ENCODE measurements at regions not wholly inside any gene's neighbourhood (a gene's known extent, or its start where the extent isn't known, plus 50 kb on each side); places are given as distances from the start of the nearest gene placed in this dataset.
"Not testable (repeated sequence)": the region's sequence is repeated elsewhere in the genome, so short reads cannot be mapped to it uniquely, and the experiment has no call there.

GRCh38 chr16:55019419-55020131 is 88.9 kb downstream of the IRX5 start:
- Histone ChIP-seq H3K4me1 (no peaks in the 10 kb centered on the region), H3K4me3 (no peak overlapping the region), H3K27ac (no peak overlapping the region), H3K9me3 (peaks cover 0 to 25% (median 0%) of the 10 kb centered on the region in 3 donors), H3K36me3 (no peaks in the 10 kb centered on the region), H3K27me3 (peaks cover 30% of the 10 kb centered on the region)
- 95 to 99% methylated on average over 9 of the region's 9 CpGs for whole genome bisulfite sequencing, 2 donors (ENCODE audit: low coverage in 1 of 2)
- TF ChIP-seq CTCF (IDR thresholded peaks at IDR 0.05) (no peak), POLR2A (IDR thresholded peaks at IDR 0.05) (no peak), POLR2AphosphoS5 (IDR thresholded peaks at IDR 0.05) (no peak), EP300 (IDR thresholded peaks at IDR 0.05) (no peak)
- ATAC-seq = no peak

GRCh38 chr16:55021595-55022475 is 91.2 kb downstream of the IRX5 start:
- TF ChIP-seq POLR2AphosphoS5 (IDR thresholded peaks at IDR 0.05) (no peak), EP300 (IDR thresholded peaks at IDR 0.05) (no peak), POLR2A (IDR thresholded peaks at IDR 0.05) (no peak), CTCF (IDR thresholded peaks at IDR 0.05) (no peak)
- Histone ChIP-seq H3K27me3 (peaks cover 25% of the 10 kb centered on the region), H3K27ac (no peak overlapping the region), H3K4me1 (no peaks in the 10 kb centered on the region), H3K9me3 (peaks cover 0 to 38% (median 0%) of the 10 kb centered on the region in 3 donors), H3K36me3 (no peaks in the 10 kb centered on the region), H3K4me3 (no peak overlapping the region)
- ATAC-seq = no peak
- WGBS, 2 donors (ENCODE audit: low coverage in 1 of 2) = 37 to 59% methylated on average over 3 to 5 of the region's 11 CpGs

- ATAC-seq, H3K4me3 ChIP-seq, H3K4me1 ChIP-seq, H3K36me3 ChIP-seq, H3K27ac ChIP-seq: not testable (repeated sequence)
- H3K27me3 ChIP-seq = peaks cover 15% of the 10 kb centered on the region
- peaks cover 0 to 49% (median 0%) of the 10 kb centered on the region in 3 donors for H3K9me3 ChIP-seq
These were observed 96.6 kb downstream of the IRX5 start for GRCh38 chr16:55027260-55027659.

- H3K27ac ChIP-seq = no peak overlapping the region
These were observed 98.8 kb downstream of the IRX5 start for GRCh38 chr16:55029509-55029908.

More at GRCh38 chr16:55029509-55029908, 98.8 kb downstream of the IRX5 start:
- H3K36me3 ChIP-seq = no peaks in the 10 kb centered on the region
- peaks cover 28% of the 10 kb centered on the region for H3K27me3 ChIP-seq
- H3K9me3 ChIP-seq = peaks cover 0 to 46% (median 0%) of the 10 kb centered on the region in 3 donors
- no peak for ATAC-seq
- no peak for TF ChIP-seq EP300 (IDR thresholded peaks at IDR 0.05)
- no peak for TF ChIP-seq POLR2A (IDR thresholded peaks at IDR 0.05)
- no peak for TF ChIP-seq POLR2AphosphoS5 (IDR thresholded peaks at IDR 0.05)
- no peak for TF ChIP-seq CTCF (IDR thresholded peaks at IDR 0.05)
- 62 to 71% methylated on average over 1 of the region's 1 CpG for WGBS, 2 donors (ENCODE audit: low coverage in 1 of 2)
- no peak overlapping the region for H3K4me3 ChIP-seq
- H3K4me1 ChIP-seq = no peaks in the 10 kb centered on the region
